ENCODE measurements at regions not wholly inside any gene's neighbourhood (a gene's known extent, or its start where the extent isn't known, plus 50 kb on each side); places are given as distances from the start of the nearest gene placed in this dataset.
A peak's percentile ranks its signal among the peaks of the same experiment; 100 is the strongest.
"Not testable (repeated sequence)": the region's sequence is repeated elsewhere in the genome, so short reads cannot be mapped to it uniquely, and the experiment has no call there.

DNA sequence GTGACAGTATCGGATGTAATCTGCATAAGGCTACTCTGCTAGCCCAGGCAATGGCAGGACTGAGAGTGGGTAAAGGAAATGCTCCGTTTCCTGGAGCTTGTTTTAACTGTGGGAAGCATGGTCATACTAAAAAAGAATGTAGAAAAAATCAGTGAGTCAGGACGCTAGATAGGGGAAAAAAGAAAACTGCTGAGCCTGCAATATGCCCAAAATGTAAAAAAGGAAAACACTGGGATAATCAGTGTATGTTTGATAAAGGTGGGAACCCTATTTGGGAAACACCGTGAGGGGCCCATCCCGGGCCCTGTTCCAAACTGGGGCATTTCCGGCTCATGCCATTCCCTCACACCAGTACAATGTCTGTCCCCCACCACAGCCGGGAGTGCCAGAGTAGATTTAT, 775.8 kb downstream of the ZPLD1 start:
- no peak for DNase-seq

DNA sequence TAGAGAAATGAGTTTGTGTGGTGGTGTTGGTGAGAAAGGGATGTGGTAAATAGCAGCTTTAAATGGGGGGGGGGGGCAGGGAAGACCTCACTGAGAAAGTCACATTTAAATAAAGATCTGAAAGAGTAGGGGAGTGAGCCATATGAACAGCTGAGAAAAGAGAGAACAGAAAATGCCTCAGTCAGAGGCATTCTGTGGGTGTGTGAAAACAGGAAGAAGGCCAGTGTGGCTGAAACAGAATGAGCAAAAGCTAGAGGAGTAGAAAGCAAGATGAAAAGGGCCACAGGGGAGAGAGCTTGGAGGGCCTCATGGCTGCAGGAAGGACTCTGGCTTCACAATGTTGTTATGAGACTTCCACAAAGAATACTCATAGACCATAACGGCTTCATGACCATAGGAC, 783.3 kb downstream of the ZPLD1 start:
- no peak for DNase-seq

DNA sequence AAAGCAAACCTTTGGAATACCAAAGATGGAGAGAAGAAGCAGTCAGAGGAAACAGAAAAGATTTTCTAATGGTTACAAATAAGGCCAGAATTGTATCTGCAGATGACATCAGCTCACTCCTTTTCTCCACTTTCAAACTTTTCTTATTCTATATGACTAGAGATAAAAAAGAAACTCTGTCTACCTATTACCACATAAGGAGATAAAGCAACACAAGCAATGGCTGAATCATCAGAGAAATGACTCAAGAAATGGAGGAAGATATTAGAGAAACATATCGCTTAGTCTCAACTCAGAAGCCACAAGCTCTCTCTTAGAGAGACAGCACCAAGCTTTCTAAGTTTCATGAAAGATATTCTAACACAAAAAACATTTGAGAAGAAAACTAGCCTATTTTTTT, 784.0 kb downstream of the ZPLD1 start:
- DNase-seq, result no peak

- DNase-seq, result no peak
Observed at GRCh38 chr3:103227651-103228050, 792.8 kb downstream of the ZPLD1 start.

- DNase-seq, result no peak
Observed at GRCh38 chr3:103247459-103247858, 812.6 kb downstream of the ZPLD1 start.

DNA sequence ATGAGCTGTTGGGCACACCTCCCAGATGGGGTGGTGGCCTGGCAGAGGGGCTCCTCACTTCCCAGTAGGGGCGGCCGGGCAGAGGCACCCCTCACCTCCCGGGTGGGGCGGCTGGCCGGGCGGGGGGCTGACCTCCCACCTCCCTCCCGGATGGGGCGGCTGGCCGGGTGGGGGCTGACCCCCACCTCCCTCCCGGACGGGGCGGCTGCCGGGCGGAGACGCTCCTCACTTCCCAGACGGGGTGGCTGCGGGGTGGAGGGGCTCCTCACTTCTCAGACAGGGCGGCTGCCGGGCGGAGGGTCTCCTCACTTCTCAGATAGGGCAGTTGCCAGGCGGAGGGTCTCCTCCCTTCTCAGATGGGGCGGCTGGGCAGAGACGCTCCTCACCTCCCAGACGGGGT, 820.0 kb downstream of the ZPLD1 start:
- DNase-seq, result not testable (repeated sequence)

GRCh38 chr3:103269287-103269686, 834.5 kb downstream of the ZPLD1 start:
- no peak for DNase-seq

- no peak for DNase-seq
Observed at GRCh38 chr3:103271575-103271974, 836.8 kb downstream of the ZPLD1 start.

DNA sequence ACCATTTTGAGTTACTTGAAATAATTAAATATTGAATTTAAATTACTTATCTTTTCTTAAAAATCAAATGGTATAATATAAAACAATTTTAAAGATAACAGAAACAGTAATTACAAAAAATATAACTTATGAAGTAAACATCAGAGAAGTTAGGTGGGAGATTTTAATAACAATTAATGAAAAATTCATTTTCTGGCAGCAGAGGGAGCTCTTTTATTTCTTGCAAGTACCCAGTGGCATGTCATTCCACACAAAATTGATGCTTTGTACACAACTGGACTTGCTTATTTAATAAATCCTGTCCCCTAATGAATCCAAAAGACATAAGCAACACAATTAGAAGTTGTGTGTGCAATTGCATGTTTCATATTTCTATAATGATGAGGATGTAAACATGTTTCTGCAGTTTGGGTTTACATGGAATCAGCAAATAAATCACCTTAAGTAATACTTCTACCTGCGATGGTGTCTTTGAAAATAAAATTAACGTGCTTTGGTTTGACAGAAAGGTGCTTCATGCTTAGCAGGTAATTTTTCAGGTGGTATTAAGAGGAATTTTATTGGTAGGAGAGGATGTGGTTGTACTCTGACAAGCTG, 861.3 kb downstream of the ZPLD1 start:
- peak; percentile 31 for DNase-seq

DNA sequence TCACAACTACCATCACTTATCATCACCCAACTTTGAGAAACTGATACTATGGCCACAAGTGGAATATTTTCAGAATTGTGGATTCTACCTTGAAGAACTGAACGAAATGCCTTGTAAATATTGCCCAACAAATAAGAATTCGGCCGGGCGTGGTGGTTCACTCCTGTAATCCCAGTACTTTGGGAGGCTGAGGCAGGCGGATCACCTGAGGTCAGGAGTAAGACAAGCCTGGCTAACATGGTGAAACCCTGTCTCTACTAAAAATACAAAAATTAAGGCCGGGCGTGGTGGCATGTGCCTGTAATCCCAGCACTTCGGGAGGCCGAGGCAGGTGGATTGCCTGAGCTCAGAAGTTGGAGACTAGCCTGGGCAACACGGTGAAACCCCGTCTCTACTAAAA, 862.7 kb downstream of the ZPLD1 start:
- not testable (repeated sequence) for DNase-seq

DNA sequence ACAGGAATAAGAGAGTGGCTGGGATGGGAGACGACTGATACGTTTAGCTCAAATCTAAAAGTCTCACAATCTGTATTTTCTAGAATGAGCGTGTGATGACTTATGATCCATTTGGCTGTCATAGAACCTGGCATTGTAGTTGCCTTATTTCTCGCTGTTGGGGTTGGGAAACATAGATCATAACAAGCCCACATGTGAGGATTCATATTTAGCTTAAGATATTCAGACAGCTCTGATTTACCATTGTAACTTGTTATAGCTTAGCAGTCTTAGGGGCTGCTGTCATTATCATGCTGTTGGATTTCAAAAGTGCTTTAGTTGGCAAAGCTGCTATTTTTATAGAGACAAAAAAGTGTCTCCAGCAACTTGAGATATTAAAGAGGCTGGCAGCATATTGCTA, 871.3 kb downstream of the ZPLD1 start:
- DNase-seq, result no peak

DNA sequence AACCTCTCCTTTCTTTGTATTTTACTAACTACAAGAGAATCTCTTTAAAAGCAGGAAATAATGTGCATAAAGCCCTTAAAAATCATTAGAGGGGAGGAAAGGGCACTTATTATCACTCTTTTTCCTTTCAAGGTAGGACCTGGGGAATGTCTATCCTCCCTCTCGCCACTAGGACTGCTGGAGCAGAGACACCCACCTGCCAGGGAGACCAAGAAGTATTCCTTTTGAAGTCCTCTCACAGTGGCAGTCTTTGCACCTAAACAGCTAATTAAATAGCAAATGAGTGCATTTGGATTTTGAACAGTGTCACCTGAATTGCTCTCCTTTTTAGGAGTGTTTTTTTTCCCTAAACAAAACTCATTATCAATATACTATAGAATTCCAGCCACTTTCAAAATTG, 874.1 kb downstream of the ZPLD1 start:
- no peak for DNase-seq

DNA sequence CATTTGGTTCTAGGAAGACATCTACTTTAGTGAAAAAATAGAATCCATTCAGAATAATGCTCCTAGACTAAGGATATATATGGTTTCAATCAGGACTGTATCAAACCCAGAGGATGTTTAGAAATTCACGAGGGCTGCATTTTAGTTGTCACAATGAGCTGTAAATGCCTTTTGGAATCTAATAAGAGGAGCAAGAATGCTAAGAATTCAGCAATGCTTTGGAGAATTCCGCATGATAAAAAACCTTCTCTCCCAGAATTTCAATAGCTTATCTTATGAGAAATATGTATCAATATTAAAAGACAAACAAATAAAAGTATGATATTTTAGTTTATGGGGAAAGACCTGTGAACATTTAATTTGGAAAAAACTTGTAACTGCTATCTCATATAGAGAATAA, 885.1 kb downstream of the ZPLD1 start:
- no peak for DNase-seq

DNA sequence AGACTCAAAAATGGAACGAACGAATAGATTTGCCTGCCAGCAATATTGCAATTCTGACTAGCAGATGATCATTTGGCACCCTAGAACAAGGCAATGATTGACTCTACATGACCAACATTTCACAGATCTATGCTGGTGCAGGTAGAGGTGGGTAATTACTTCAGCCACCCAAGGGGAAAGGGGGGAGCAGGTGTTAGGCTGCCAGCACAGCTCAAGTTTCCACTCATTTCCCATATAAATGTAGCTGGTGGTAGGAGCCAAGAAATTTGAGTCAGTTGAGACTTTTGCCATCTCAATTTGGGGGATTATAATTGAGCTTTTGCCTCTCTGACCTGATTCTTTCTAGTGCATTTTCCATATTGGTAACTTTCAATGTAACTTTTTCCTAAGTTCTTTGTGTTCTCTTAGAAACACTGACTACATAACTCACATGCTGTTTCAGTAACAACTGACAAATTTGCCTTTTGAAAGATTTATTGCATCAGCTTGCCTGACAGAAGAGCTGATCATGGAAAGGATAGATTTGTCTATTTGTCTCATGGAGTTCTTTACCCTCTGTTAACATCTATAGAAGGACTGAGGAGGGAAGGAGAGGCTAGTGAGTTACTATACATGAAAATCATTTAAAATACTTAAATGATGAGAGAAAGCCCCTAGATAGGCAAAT, 902.5 kb downstream of the ZPLD1 start:
- DNase-seq, result peak; percentile 78

GRCh38 chr3:103341078-103341606, 906.3 kb downstream of the ZPLD1 start:
- no peak for DNase-seq

DNA sequence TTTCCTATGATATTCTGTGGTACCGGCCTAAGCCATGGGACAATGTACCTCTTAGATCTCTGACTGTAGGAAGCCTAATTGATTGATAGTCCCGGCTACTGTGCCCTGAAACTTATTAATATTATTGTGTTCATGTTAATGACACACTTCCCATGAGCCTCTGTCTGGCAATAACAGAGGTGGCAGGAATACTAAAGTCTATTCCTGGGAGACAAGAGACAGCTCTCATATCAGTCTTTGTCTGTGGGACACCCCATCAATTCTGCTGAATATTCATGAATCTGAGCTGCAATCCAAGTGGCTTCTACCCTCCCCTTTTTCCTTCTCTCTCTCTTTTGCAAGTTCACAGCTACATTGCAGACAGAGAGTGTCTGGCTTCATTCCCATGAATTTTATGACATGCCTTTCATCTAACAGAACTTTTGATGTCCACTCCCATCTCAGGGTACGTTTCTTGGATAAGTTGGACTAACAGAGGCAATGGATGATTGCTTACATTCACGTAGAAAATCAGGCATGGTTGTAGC, 907.5 kb downstream of the ZPLD1 start:
- DNase-seq, result no peak

- no peak for DNase-seq
Observed at GRCh38 chr3:103349760-103350159, 914.9 kb downstream of the ZPLD1 start.

DNA sequence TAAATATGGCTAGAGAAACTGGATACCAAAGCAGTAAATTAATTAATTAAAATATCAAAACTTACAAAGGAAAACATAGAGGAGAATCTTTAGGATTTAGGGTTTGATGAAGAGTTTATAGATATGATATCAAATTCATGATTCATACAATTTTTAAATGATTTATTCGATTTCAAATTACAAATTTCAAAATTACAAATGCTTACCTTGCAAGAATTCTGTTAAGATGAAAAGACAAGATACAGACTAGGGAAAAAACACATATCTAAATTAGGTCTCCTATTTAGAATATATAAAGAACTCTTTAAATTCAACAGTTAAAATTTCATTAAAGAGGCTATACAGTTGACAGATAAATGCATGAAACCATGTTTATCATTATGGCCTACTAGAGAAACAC, 930.7 kb downstream of the ZPLD1 start:
- no peak for DNase-seq

DNA sequence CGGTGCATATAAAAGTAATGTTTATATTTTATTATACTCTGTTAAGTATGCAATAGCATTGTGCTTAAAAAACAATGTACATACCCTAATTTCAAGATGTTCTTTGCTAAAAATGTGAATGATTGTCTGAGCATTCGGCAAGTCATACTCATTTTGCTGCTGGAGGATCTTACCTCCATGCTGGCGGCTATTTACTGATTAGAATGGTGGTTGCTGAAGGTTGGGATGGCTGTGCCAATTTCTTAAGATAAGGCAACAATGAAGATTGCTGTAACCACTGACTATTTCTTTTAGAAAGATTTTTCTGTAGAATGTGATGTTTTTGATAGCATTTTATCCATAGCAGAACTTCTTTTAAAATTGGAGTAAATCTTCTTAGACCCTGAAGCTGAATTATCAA, 932.7 kb downstream of the ZPLD1 start:
- DNase-seq, result no peak

- no peak for DNase-seq
Observed at GRCh38 chr3:103371411-103371810, 936.6 kb downstream of the ZPLD1 start.

- no peak for DNase-seq
Observed at GRCh38 chr3:103372031-103372430, 937.2 kb downstream of the ZPLD1 start.

- no peak for DNase-seq
Observed at GRCh38 chr3:103380391-103380790, 945.6 kb downstream of the ZPLD1 start.

- no peak for DNase-seq
Observed at GRCh38 chr3:103381296-103382079, 946.7 kb downstream of the ZPLD1 start.
